HG02623 (cell line): ENCODE measurements at regions not wholly inside any gene's neighbourhood (a gene's known extent, or its start where the extent isn't known, plus 50 kb on each side); places are given as distances from the start of the nearest gene placed in this dataset.
"Not testable (repeated sequence)": the region's sequence is repeated elsewhere in the genome, so short reads cannot be mapped to it uniquely, and the experiment has no call there.

Source experiments
- ATAC-seq: cut with Tn5 transposase; IDR thresholded peaks from one replicate; pipeline ENCODE4 v1.9.1; 2021; ENCODE audit warnings: moderate library complexity; ENCODE audit not compliant: unreplicated experiment

GRCh38 chr9:26261503-26262330, 583.5 kb upstream of the TUSC1 start:
- ATAC-seq = no peak

GRCh38 chr9:26260238-26260637, 582.0 kb upstream of the TUSC1 start:
- no peak for ATAC-seq

GRCh38 chr9:26247861-26248260, 569.6 kb upstream of the TUSC1 start:
- no peak for ATAC-seq

GRCh38 chr9:26244661-26245451, 566.6 kb upstream of the TUSC1 start:
- no peak for ATAC-seq

- no peak for ATAC-seq
Observed at GRCh38 chr9:26243726-26244125, 565.5 kb upstream of the TUSC1 start.

GRCh38 chr9:26243029-26243697, 564.9 kb upstream of the TUSC1 start:
- no peak for ATAC-seq

- no peak for ATAC-seq
Observed at GRCh38 chr9:26240020-26240419, 561.8 kb upstream of the TUSC1 start.

GRCh38 chr9:26237256-26237655, 559.0 kb upstream of the TUSC1 start:
- no peak for ATAC-seq

GRCh38 chr9:26234865-26235264, 556.6 kb upstream of the TUSC1 start:
- no peak for ATAC-seq

GRCh38 chr9:26231391-26231790, 553.1 kb upstream of the TUSC1 start:
- ATAC-seq = no peak

GRCh38 chr9:26229324-26230054, 551.2 kb upstream of the TUSC1 start:
- ATAC-seq = no peak

GRCh38 chr9:26228273-26228672, 550.0 kb upstream of the TUSC1 start:
- ATAC-seq = no peak

- no peak for ATAC-seq
Observed at GRCh38 chr9:26221290-26221689, 543.0 kb upstream of the TUSC1 start.

- no peak for ATAC-seq
Observed at GRCh38 chr9:26220367-26220766, 542.1 kb upstream of the TUSC1 start.

GRCh38 chr9:26219961-26220360, 541.7 kb upstream of the TUSC1 start:
- ATAC-seq = no peak

- ATAC-seq = no peak
Observed at GRCh38 chr9:26216702-26217101, 538.5 kb upstream of the TUSC1 start.

GRCh38 chr9:26214713-26215444, 536.6 kb upstream of the TUSC1 start:
- ATAC-seq = not testable (repeated sequence)

- no peak for ATAC-seq
Observed at GRCh38 chr9:26210338-26210851, 532.2 kb upstream of the TUSC1 start.

GRCh38 chr9:26205261-26205660, 527.0 kb upstream of the TUSC1 start:
- no peak for ATAC-seq

- ATAC-seq = no peak
Observed at GRCh38 chr9:26193237-26193636, 515.0 kb upstream of the TUSC1 start.
